Neural progenitor cell (in vitro differentiated cells): ENCODE measurements at regions not wholly inside any gene's neighbourhood (a gene's known extent, or its start where the extent isn't known, plus 50 kb on each side); places are given as distances from the start of the nearest gene placed in this dataset.

Experiments used
- DNase-seq: peaks from one replicate; pipeline ENCODE4 v3.0.0-alpha.2; 2016; ENCODE audit warnings: low spot score
- H2AFZ ChIP-seq: fragments of 200-600 bp; sonication (generic); replicated peaks from 2 replicates; pipeline ENCODE4 v1.6.1; 2016; ENCODE audit warnings: antibody characterized with exemption
- H3F3A ChIP-seq: fragments of 200-600 bp; sonication (generic); 2 replicates; pipeline ENCODE4 v1.6.1; 2016; ENCODE audit warnings: antibody characterized with exemption, low read depth
- H3K27ac ChIP-seq: fragments of 200-600 bp; sonication (generic); 2 replicates; pipeline ENCODE4 v1.5.1; 2016; ENCODE audit warnings: mild to moderate bottlenecking
- H3K27me3 ChIP-seq: fragments of 200-600 bp; sonication (generic); 2 replicates; pipeline ENCODE4 v1.6.1; 2016; ENCODE audit warnings: mild to moderate bottlenecking, moderate library complexity
- H3K36me3 ChIP-seq: fragments of 200-600 bp; sonication (generic); 2 replicates; pipeline ENCODE4 v1.5.1; 2016
- H3K4me1 ChIP-seq: fragments of 200-600 bp; sonication (generic); 2 replicates; pipeline ENCODE4 v1.6.1; 2016; ENCODE audit warnings: mixed run types
- H3K4me2 ChIP-seq: fragments of 200-600 bp; sonication (generic); 2 replicates; pipeline ENCODE4 v1.6.1; 2016
- H3K4me3 ChIP-seq: fragments of 200-600 bp; sonication (generic); 2 replicates; pipeline ENCODE4 v1.5.1; 2016
- H3K79me2 ChIP-seq: fragments of 200-600 bp; sonication (generic); 2 replicates; pipeline ENCODE4 v1.6.1; 2016; ENCODE audit warnings: low read depth
- H3K9ac ChIP-seq: fragments of 200-600 bp; sonication (generic); 2 replicates; pipeline ENCODE4 v1.6.1; 2016
- H3K9me3 ChIP-seq: fragments of 200-600 bp; sonication (generic); 2 replicates; pipeline ENCODE4 v1.5.1; 2016; ENCODE audit warnings: low read depth
- H4K20me1 ChIP-seq: fragments of 200-600 bp; sonication (generic); 2 replicates; pipeline ENCODE4 v1.6.1; 2016; ENCODE audit warnings: low read depth
- H3K27ac Mint-ChIP-seq: 3 replicates; pipeline ENCODE4 v1.8.0; 2021; ENCODE audit warnings: mixed read lengths
- H3K27me3 Mint-ChIP-seq: 2 replicates; pipeline ENCODE4 v1.8.0; 2022; ENCODE audit warnings: low read depth, mild to moderate bottlenecking, inconsistent platforms, moderate library complexity, mixed read lengths; ENCODE audit not compliant: insufficient read depth
- H3K36me3 Mint-ChIP-seq: 3 replicates; pipeline ENCODE4 v1.8.0; 2021; ENCODE audit warnings: mixed read lengths
- H3K4me1 Mint-ChIP-seq: 3 replicates; pipeline ENCODE4 v1.8.0; 2021; ENCODE audit warnings: mixed read lengths
- H3K4me3 Mint-ChIP-seq: 3 replicates; pipeline ENCODE4 v1.8.0; 2021; ENCODE audit warnings: mild to moderate bottlenecking, moderate library complexity, mixed read lengths
- H3K9me3 Mint-ChIP-seq: 3 replicates; pipeline ENCODE4 v1.8.0; 2020; ENCODE audit warnings: mixed read lengths
- EZH2 ChIP-seq: fragments of 200-600 bp; sonication (generic); IDR thresholded peaks from 2 replicates; pipeline ENCODE4 v1.6.1; 2017; ENCODE audit warnings: antibody characterized with exemption, mild to moderate bottlenecking, moderate library complexity
- EZH2phosphoT487 ChIP-seq: fragments of 200-600 bp; sonication (generic); IDR thresholded peaks from 2 replicates; pipeline ENCODE4 v1.6.1; 2017; ENCODE audit warnings: antibody characterized with exemption
- TF ChIP-seq, protein P1 (sequence below): fragments of 200-600 bp; sonication (generic); IDR thresholded peaks from 2 replicates; pipeline ENCODE4 v1.5.1; 2017; ENCODE audit warnings: antibody characterized with exemption, mild to moderate bottlenecking

DNA sequence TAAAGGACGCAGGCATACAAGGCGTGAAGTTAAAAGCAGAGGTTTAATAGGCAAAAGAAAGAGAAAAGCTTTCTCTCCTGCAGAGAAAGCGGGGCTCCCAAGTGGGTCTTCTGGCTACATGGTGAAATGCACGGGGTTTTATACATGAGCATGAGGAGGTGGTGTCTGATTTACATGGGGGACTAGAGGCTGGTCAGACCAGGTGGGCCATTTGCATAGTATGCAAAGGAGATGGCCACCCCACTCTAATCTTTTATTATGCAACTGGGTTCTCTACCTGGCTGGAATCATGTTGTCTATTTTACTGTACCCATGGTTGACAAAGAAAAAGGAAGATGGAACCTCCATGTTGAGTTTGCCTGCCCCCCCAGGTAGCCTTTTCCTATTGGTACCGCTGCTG lies 356.2 kb downstream of the KCNJ3 start:
- Histone ChIP-seq H3K4me2 (no peak overlapping the region), H3K4me1 (no peaks in the 10 kb centered on the region), H3K9ac (no peak overlapping the region), H3K79me2 (no peaks in the 10 kb centered on the region), H4K20me1 (no peaks in the 10 kb centered on the region), H3K27ac (no peak overlapping the region), H3K9me3 (no peaks in the 10 kb centered on the region), H3K36me3 (no peaks in the 10 kb centered on the region), H3K27me3 (no peaks in the 10 kb centered on the region), H3K4me3 (no peak overlapping the region), H3F3A (no peaks in the 10 kb centered on the region), H2AFZ (no peak overlapping the region)
- H3K27ac Mint-ChIP-seq: no peak overlapping the region
- H3K9me3 Mint-ChIP-seq: peaks cover under 1% of the 10 kb centered on the region
- no peaks in the 10 kb centered on the region for H3K36me3 Mint-ChIP-seq
- H3K4me1 Mint-ChIP-seq: no peaks in the 10 kb centered on the region
- no peak overlapping the region for H3K4me3 Mint-ChIP-seq
- no peak for DNase-seq
- TF ChIP-seq EZH2 (no peak), EZH2phosphoT487 (no peak)
- TF ChIP-seq, protein P1, sequence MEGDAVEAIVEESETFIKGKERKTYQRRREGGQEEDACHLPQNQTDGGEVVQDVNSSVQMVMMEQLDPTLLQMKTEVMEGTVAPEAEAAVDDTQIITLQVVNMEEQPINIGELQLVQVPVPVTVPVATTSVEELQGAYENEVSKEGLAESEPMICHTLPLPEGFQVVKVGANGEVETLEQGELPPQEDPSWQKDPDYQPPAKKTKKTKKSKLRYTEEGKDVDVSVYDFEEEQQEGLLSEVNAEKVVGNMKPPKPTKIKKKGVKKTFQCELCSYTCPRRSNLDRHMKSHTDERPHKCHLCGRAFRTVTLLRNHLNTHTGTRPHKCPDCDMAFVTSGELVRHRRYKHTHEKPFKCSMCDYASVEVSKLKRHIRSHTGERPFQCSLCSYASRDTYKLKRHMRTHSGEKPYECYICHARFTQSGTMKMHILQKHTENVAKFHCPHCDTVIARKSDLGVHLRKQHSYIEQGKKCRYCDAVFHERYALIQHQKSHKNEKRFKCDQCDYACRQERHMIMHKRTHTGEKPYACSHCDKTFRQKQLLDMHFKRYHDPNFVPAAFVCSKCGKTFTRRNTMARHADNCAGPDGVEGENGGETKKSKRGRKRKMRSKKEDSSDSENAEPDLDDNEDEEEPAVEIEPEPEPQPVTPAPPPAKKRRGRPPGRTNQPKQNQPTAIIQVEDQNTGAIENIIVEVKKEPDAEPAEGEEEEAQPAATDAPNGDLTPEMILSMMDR: no peak
- H3K27me3 Mint-ChIP-seq: peaks cover 4% of the 10 kb centered on the region

DNA sequence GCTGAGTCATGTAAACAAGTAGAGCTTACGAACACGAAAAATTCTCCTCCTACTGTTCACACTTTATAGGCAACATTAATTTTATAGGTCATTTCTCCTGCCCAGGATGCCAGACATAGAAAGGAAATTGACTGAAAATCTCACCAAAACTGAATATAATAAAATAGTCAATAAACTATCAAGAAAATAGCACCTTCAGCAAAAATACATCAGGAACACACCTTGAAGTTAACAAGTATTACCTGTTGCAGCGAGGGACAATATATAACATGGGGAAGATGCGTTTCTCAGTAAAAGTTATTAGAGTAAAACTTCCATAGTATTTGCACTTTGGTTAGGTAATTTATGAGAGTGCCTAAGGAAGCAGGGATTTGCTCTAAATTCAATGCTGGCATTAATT lies 344.6 kb downstream of the KCNJ3 start:
- Histone ChIP-seq H3K9me3 (no peaks in the 10 kb centered on the region), H4K20me1 (no peaks in the 10 kb centered on the region), H3K36me3 (no peaks in the 10 kb centered on the region), H3F3A (no peaks in the 10 kb centered on the region), H3K27ac (no peak overlapping the region), H3K27me3 (no peaks in the 10 kb centered on the region), H3K4me2 (no peak overlapping the region), H3K4me3 (no peak overlapping the region), H2AFZ (no peak overlapping the region), H3K79me2 (no peaks in the 10 kb centered on the region), H3K9ac (no peak overlapping the region), H3K4me1 (no peaks in the 10 kb centered on the region)
- Mint-ChIP-seq H3K4me1 (no peaks in the 10 kb centered on the region), H3K9me3 (peaks cover 6% of the 10 kb centered on the region), H3K36me3 (no peaks in the 10 kb centered on the region), H3K27ac (no peak overlapping the region), H3K4me3 (no peak overlapping the region), H3K27me3 (peaks cover 2% of the 10 kb centered on the region)
- no peak for DNase-seq
- TF ChIP-seq EZH2phosphoT487 (no peak), EZH2 (no peak)
- TF ChIP-seq, protein P1: no peak

DNA sequence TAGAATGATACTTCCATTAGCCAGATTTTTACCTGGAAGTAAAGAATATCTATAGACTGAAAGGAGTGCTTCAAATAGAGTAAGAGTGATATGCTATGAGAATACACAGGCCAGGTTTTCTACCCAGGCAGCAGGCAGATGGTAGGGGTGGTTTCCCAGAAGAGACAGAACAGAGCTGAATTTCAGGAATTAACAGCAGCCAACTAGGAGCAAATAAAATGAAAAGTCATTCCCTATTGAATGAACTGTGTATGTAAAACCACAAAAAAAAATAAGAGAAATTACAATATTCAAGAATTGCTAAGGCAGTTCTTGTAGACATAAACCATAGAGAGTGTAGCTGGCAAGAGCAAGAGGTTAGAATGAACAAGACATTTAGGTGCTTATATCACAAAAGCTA lies 336.8 kb downstream of the KCNJ3 start:
- Histone ChIP-seq H2AFZ (no peak overlapping the region), H3K79me2 (no peaks in the 10 kb centered on the region), H3K9me3 (no peaks in the 10 kb centered on the region), H3K27me3 (no peaks in the 10 kb centered on the region), H3K4me3 (no peak overlapping the region), H3F3A (no peaks in the 10 kb centered on the region), H3K9ac (no peak overlapping the region), H4K20me1 (no peaks in the 10 kb centered on the region), H3K36me3 (no peaks in the 10 kb centered on the region), H3K4me2 (no peak overlapping the region), H3K4me1 (no peaks in the 10 kb centered on the region), H3K27ac (no peak overlapping the region)
- H3K27ac Mint-ChIP-seq: no peak overlapping the region
- DNase-seq: no peak
- no peaks in the 10 kb centered on the region for H3K9me3 Mint-ChIP-seq
- no peaks in the 10 kb centered on the region for H3K4me1 Mint-ChIP-seq
- H3K27me3 Mint-ChIP-seq: no peaks in the 10 kb centered on the region
- TF ChIP-seq EZH2phosphoT487 (no peak), EZH2 (no peak)
- TF ChIP-seq, protein P1: no peak
- no peak overlapping the region for H3K4me3 Mint-ChIP-seq
- H3K36me3 Mint-ChIP-seq: no peaks in the 10 kb centered on the region

DNA sequence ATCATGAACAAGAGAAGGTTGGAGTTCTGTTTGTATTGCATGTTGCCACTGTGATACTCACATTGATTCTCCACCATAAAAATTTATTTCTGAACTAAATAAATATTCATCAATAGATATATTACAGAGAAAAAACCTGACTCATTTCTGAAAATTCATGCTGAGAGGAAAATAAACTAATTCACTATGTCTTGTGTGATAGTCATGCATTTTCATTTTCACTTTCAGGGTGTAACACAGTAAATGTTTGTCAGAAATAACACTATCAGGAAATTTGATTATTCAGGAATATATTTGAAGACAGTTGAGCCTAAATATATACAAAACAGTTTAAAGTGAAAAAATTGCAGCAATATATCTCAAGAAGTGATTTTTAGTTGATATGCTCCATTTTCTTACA lies 335.2 kb downstream of the KCNJ3 start:
- H3K27ac Mint-ChIP-seq: no peak overlapping the region
- H3K4me1 ChIP-seq: no peaks in the 10 kb centered on the region
- no peaks in the 10 kb centered on the region for H3K27me3 ChIP-seq
- no peak overlapping the region for H3K9ac ChIP-seq
- no peaks in the 10 kb centered on the region for H3K9me3 Mint-ChIP-seq
- no peak overlapping the region for H2AFZ ChIP-seq
- no peaks in the 10 kb centered on the region for H4K20me1 ChIP-seq
- H3K4me1 Mint-ChIP-seq: no peaks in the 10 kb centered on the region
- no peaks in the 10 kb centered on the region for H3K79me2 ChIP-seq
- no peak overlapping the region for H3K27ac ChIP-seq
- no peak overlapping the region for H3K4me3 Mint-ChIP-seq
- H3K4me2 ChIP-seq: no peak overlapping the region
- no peaks in the 10 kb centered on the region for H3K36me3 Mint-ChIP-seq
- H3F3A ChIP-seq: no peaks in the 10 kb centered on the region
- H3K9me3 ChIP-seq: no peaks in the 10 kb centered on the region
- no peak for DNase-seq
- H3K36me3 ChIP-seq: no peaks in the 10 kb centered on the region
- H3K4me3 ChIP-seq: no peak overlapping the region
- H3K27me3 Mint-ChIP-seq: no peaks in the 10 kb centered on the region
- TF ChIP-seq, protein P1: no peak
- TF ChIP-seq EZH2phosphoT487 (no peak), EZH2 (no peak)
